ENCODE measurements at regions not wholly inside any gene's neighbourhood (a gene's known extent, or its start where the extent isn't known, plus 50 kb on each side); places are given as distances from the start of the nearest gene placed in this dataset.

- TF ChIP-seq, protein P1, sequence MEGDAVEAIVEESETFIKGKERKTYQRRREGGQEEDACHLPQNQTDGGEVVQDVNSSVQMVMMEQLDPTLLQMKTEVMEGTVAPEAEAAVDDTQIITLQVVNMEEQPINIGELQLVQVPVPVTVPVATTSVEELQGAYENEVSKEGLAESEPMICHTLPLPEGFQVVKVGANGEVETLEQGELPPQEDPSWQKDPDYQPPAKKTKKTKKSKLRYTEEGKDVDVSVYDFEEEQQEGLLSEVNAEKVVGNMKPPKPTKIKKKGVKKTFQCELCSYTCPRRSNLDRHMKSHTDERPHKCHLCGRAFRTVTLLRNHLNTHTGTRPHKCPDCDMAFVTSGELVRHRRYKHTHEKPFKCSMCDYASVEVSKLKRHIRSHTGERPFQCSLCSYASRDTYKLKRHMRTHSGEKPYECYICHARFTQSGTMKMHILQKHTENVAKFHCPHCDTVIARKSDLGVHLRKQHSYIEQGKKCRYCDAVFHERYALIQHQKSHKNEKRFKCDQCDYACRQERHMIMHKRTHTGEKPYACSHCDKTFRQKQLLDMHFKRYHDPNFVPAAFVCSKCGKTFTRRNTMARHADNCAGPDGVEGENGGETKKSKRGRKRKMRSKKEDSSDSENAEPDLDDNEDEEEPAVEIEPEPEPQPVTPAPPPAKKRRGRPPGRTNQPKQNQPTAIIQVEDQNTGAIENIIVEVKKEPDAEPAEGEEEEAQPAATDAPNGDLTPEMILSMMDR (conservative IDR thresholded peaks at IDR 0.05), result no peak
- H3K27ac ChIP-seq, result no peak overlapping the region
Measured at GRCh38 chr1:55749975-55750627, 534.9 kb upstream of the USP24 start.

DNA sequence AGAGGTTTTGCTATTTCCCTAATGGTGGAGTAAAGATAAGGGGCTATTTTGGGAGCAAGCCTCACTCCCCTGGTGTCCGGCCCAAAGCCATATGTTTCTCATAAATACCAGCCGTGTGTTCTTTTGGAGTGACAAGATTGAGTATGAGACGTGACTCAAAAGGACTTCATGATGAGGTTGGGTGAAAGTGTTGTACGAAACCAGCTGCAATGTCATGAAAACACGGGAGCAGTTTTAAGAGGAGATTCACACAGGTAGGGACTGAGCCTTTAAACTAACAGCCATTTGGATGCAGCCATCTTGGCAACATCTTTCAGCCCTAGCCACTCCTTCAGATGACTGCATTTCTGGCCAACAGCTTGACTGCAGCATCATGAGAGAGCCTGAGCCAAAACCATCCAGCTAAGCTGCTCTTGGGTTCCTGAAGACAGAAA, 532.3 kb upstream of the USP24 start:
- no peak overlapping the region for H3K27ac ChIP-seq
- TF ChIP-seq, protein P1 (conservative IDR thresholded peaks at IDR 0.05), result no peak

DNA sequence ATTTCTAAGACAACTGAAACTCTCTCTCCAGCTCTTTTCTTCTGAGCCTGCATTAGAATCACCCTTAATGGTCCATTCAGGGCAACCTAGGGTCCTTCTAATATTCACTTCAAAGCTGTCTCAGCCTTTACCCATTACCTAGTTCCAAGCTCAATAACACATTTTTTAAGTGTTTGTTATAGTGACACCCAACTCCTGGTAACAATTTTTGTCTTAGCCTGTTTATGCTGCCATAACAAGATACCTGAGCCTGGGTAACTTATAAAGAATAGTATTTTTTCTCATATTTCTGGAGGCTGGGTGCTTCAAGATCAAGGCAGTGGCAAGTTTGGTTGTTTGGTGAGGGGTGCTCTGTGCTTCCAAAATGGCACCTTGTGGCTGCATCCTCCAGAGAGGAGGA, 531.5 kb upstream of the USP24 start:
- TF ChIP-seq, protein P1 (conservative IDR thresholded peaks at IDR 0.05), result no peak
- no peak overlapping the region for H3K27ac ChIP-seq

- TF ChIP-seq, protein P1 (conservative IDR thresholded peaks at IDR 0.05), result no peak
- no peak overlapping the region for H3K27ac ChIP-seq
Measured at GRCh38 chr1:55741516-55741915, 526.4 kb upstream of the USP24 start.

DNA sequence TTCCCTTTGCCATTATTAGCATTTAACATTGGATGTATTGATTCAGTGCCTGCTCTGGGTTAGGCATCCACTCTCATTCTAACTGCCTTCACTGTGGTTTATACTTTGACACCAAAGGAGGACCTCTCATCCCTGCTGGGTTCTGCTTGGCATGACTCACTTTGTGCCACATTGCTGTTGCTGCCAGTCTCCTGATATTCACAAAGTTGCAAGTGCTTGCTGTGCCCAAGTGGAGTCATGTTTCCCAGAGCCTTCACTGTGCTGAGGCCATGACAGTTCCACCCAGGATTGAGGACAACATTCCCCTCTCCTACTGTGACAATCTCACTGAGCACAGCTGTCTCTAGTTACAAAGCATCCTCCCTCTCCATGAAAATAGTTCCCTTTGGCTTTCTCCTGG, 519.9 kb upstream of the USP24 start:
- no peak overlapping the region for H3K27ac ChIP-seq
- TF ChIP-seq, protein P1 (conservative IDR thresholded peaks at IDR 0.05), result no peak

DNA sequence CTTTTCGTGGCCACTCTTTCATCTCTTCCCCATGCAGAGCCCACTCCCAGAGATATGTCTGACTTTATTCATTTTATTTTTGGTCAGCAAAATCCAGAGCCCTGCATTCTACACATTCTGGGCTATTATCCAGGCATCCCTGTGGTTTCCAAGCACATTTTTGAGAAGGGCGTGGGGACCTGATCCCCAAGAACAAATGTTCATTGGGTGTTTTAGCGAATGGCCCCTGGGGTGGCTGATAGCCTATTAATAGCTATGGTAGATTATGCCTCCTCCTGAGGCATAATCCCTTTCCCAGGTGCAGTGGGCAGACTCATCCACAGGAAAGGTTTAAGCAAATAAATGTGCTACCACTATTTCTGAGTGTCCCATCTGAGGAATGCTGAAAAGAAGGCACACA, 511.8 kb upstream of the USP24 start:
- H3K27ac ChIP-seq, result no peak overlapping the region
- TF ChIP-seq, protein P1 (conservative IDR thresholded peaks at IDR 0.05), result no peak

- H3K27ac ChIP-seq, result no peak overlapping the region
- TF ChIP-seq, protein P1 (conservative IDR thresholded peaks at IDR 0.05), result no peak
Measured at GRCh38 chr1:55725378-55725777, 510.2 kb upstream of the USP24 start.

Data from VCaP (cell line).